ENCODE measurements at regions not wholly inside any gene's neighbourhood (a gene's known extent, or its start where the extent isn't known, plus 50 kb on each side); places are given as distances from the start of the nearest gene placed in this dataset.

DNA sequence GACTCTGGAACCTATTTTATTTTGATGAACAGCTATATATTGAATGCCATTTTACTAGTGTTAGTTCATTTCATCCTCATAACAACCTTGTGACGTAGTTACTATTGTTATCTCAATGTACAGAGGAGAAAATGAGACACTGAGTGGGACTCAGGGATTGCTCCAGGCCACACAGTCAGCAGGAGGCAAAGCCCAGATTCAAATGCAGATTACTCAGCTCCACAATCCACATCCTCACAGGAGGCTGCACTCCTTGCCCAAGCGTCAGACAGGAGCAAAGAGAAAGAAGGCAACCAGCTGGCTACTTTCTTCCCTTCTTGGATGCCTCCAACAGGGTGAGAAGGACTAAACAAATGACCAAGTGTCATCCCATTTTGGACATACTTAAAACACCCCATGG lies 92.0 kb upstream of the CCDC54 start:
- TF ChIP-seq, protein P1, sequence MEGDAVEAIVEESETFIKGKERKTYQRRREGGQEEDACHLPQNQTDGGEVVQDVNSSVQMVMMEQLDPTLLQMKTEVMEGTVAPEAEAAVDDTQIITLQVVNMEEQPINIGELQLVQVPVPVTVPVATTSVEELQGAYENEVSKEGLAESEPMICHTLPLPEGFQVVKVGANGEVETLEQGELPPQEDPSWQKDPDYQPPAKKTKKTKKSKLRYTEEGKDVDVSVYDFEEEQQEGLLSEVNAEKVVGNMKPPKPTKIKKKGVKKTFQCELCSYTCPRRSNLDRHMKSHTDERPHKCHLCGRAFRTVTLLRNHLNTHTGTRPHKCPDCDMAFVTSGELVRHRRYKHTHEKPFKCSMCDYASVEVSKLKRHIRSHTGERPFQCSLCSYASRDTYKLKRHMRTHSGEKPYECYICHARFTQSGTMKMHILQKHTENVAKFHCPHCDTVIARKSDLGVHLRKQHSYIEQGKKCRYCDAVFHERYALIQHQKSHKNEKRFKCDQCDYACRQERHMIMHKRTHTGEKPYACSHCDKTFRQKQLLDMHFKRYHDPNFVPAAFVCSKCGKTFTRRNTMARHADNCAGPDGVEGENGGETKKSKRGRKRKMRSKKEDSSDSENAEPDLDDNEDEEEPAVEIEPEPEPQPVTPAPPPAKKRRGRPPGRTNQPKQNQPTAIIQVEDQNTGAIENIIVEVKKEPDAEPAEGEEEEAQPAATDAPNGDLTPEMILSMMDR (IDR thresholded peaks at IDR 0.05) = no peak
- TF ChIP-seq ZFX (IDR thresholded peaks at IDR 0.05; ENCODE audit: borderline replicate concordance) = no peak

All from 22Rv1 (cell line).